GM12878 (cell line): ENCODE measurements at regions not wholly inside any gene's neighbourhood (a gene's known extent, or its start where the extent isn't known, plus 50 kb on each side); places are given as distances from the start of the nearest gene placed in this dataset.
"Not testable (repeated sequence)": the region's sequence is repeated elsewhere in the genome, so short reads cannot be mapped to it uniquely, and the experiment has no call there.

Experiments
- ATAC-seq: fragments of 200-7000 bp; cut with Tn5 transposase; 3 replicates; pipeline ENCODE4 v1.9.1; 2020; ENCODE audit warnings: mild to moderate bottlenecking, moderate library complexity
- BruUV-seq: library from RNA; stranded (reverse); fragments of 400-500 nt; replicated peaks from 2 replicates; lab custom pipeline; 2021; lab: Mats Ljungman, UMichigan
- CTCF ChIA-PET: fragments of 300-600 bp; sonication (Branson Sonifier 250); formaldehyde crosslinking; extraction: SDS; loops from one replicate; lab custom pipeline; 2021; ENCODE audit warnings: inconsistent platforms; lab: Yijun Ruan, JAX
- POLR2A ChIA-PET: fragments of 350-600 bp; formaldehyde crosslinking; extraction: SDS; loops from one replicate; lab custom pipeline; 2021; ENCODE audit warnings: inconsistent platforms; lab: Charles Lee
- RAD21 ChIA-PET: fragments of 300-600 bp; sonication (Branson Sonifier 250); formaldehyde crosslinking; loops from one replicate; lab custom pipeline; 2023; ENCODE audit warnings: antibody characterized with exemption; ENCODE audit not compliant: unreplicated experiment; lab: Charles Lee
- SMC1A ChIA-PET: fragments of 300-600 bp; sonication (Branson Sonifier 250); formaldehyde crosslinking; loops from one replicate; lab custom pipeline; 2023; ENCODE audit not compliant: unreplicated experiment, uncharacterized antibody; lab: Charles Lee
- DNase-seq: peaks from one replicate; pipeline ENCODE4 v3.0.0-alpha.2; 2011; ENCODE audit warnings: low read depth, low spot score
- FAIRE-seq: peaks from 3 replicates; lab custom pipeline; 2011; peaks lifted over from hg19 to GRCh38; lab: Jason Lieb, UNC
- H2AFZ ChIP-seq: 2 replicates; pipeline ENCODE4 v1.6.0; 2011; ENCODE audit warnings: low read depth, low read length, control low read depth; ENCODE audit not compliant: control insufficient read depth
- H3K27ac ChIP-seq: 2 replicates; pipeline ENCODE4 v1.5.1; 2011; ENCODE audit warnings: control low read depth; ENCODE audit not compliant: control insufficient read depth, insufficient read depth
- H3K27me3 ChIP-seq, 2 experiments: replicated peaks in 1 of 2; 2 replicates each; pipeline versions ENCODE4 v1.6.0 to v1.6.1; 2011; ENCODE audit warnings: low read length in 1 of 2; ENCODE audit not compliant: control insufficient read depth in 2 of 2, insufficient read depth in 2 of 2
- H3K36me3 ChIP-seq, 2 experiments: 2 replicates each; pipeline ENCODE4 v1.5.1; 2011; ENCODE audit warnings: low read length in 1 of 2; ENCODE audit not compliant: control insufficient read depth in 2 of 2, insufficient read depth in 2 of 2
- H3K4me1 ChIP-seq: 2 replicates; pipeline ENCODE4 v1.6.1; 2011; ENCODE audit warnings: mild to moderate bottlenecking, low read length, moderate library complexity, mixed read lengths; ENCODE audit not compliant: control insufficient read depth, insufficient read depth
- H3K4me2 ChIP-seq: 2 replicates; pipeline ENCODE4 v1.6.0; 2011; ENCODE audit warnings: control low read depth; ENCODE audit not compliant: control insufficient read depth, insufficient read depth
- H3K4me3 ChIP-seq: fragments of 200-600 bp; sonication (generic); 2 replicates; pipeline ENCODE4 v1.5.1; 2016
- H3K79me2 ChIP-seq: 2 replicates; pipeline ENCODE4 v1.6.0; 2011; ENCODE audit warnings: low read length; ENCODE audit not compliant: control insufficient read depth, insufficient read depth
- H3K9ac ChIP-seq: 2 replicates; pipeline ENCODE4 v1.8.0; 2011; ENCODE audit warnings: low read length, control low read depth, mixed read lengths; ENCODE audit not compliant: control insufficient read depth, insufficient read depth
- H3K9me3 ChIP-seq: replicated peaks from 3 replicates; pipeline ENCODE4 v1.5.1; 2011; ENCODE audit warnings: mild to moderate bottlenecking, low read length; ENCODE audit not compliant: control insufficient read depth, insufficient read depth
- H4K20me1 ChIP-seq: 2 replicates; pipeline ENCODE4 v1.6.0; 2011; ENCODE audit not compliant: control insufficient read depth, insufficient read depth
- RB1 ChIP-seq: fragments of 450-650 bp; formaldehyde crosslinking; IDR thresholded peaks from 2 replicates; pipeline ENCODE4 v1.6.1; 2017; ENCODE audit warnings: mild to moderate bottlenecking, borderline replicate concordance
- WGBS: methylation state at CpG from one replicate; pipeline ENCODE4 v1.1.6; 2016; ENCODE audit warnings: low lambda C conversion rate; ENCODE audit not compliant: insufficient replicate concordance, insufficient coverage; ENCODE audit errors: missing lambda C conversion rate; 5-methylcytosine and 5-hydroxymethylcytosine counted together
- in situ Hi-C: fragments of 300-500 bp; cut with MboI; formaldehyde crosslinking; loops from 9 replicates; pipeline ENCODE4 v1.14.3; 2018; ENCODE audit warnings: mixed read lengths
- intact Hi-C: fragments of 100-400 bp; cut with micrococcal nuclease; formaldehyde crosslinking; loops from one replicate; pipeline ENCODE4 v1.14.2; 2022; ENCODE audit not compliant: unreplicated experiment

DNA sequence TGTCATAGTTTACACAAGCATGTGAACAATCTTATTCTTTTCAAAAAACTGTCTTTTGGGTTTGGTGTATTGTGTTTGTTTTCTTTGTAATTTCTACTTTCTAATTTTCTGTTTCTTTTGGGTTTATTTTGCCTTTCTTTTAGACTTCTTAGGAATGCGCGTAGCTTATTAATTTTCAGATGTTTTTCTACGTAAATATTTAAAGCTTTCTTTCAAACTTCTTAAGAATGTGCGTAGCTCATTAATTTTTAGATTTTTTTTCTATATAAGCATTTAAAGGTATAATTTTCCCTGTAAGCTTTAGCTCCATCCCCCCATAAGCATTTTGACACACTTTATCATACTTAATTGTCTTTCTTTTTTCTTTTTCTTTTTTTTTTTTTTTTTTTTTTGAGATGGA is 55.2 kb downstream of the RAD54L2 start:
- FAIRE-seq (no peak), DNase-seq (no peak), ATAC-seq (no peak)
- Histone ChIP-seq H3K36me3 (peaks cover 5% of the 10 kb centered on the region in 2 experiments; a peak in 3 of 4 replicates), H2AFZ (no peak overlapping the region), H3K4me2 (no peak overlapping the region), H3K9ac (no peak overlapping the region), H3K27ac (no peak overlapping the region), H4K20me1 (no peaks in the 10 kb centered on the region), H3K27me3 (no peaks in the 10 kb centered on the region), H3K4me1 (no peaks in the 10 kb centered on the region), H3K79me2 (no peaks in the 10 kb centered on the region), H3K4me3 (no peak overlapping the region), H3K9me3 (no peaks in the 10 kb centered on the region)
- TF ChIP-seq RB1: no peak
- no TSS peak for BruUV-seq
- POLR2A ChIA-PET: interaction anchor here (0.7 kb wide), 1 partner anchor 48 kb away, joined by 3 read pairs; no protein-coding TSS in a partner anchor
- CTCF ChIA-PET: interaction anchor here (0.9 to 1.5 kb wide), 3 partner anchors 13 to 21 kb away, joined by 3 read pairs; no protein-coding TSS in a partner anchor
- in situ Hi-C loops (no loop called here), intact Hi-C loops (no loop called here)
- RAD21 ChIA-PET: interaction anchor here (1.2 kb wide), 1 partner anchor 91 kb away, joined by 5 read pairs; no protein-coding TSS in a partner anchor
- SMC1A ChIA-PET: interaction anchor here (0.7 to 1.1 kb wide), 2 partner anchors 17 to 94 kb away, joined by 3 read pairs; partner anchors contain the start of gene DCAF1
- 99% methylated on average over 4 of the region's 4 CpGs for WGBS

- H3K27ac ChIP-seq, SMC1A ChIA-PET, DNase-seq, BruUV-seq, H3K27me3 ChIP-seq, intact Hi-C loops, in situ Hi-C loops, H3K9me3 ChIP-seq, H3K36me3 ChIP-seq, H2AFZ ChIP-seq, FAIRE-seq, RAD21 ChIA-PET, H3K79me2 ChIP-seq, H3K4me2 ChIP-seq, H3K4me3 ChIP-seq, ATAC-seq, H3K4me1 ChIP-seq, H4K20me1 ChIP-seq, H3K9ac ChIP-seq: not testable (repeated sequence)
- ChIA-PET CTCF (interaction anchor here (0.6 kb wide), 1 partner anchor 1724 kb away, joined by 3 read pairs; no protein-coding TSS in a partner anchor), POLR2A (interaction anchor here (0.6 kb wide), 2 partner anchors 13 to 82 kb away, joined by 5 to 6 read pairs; no protein-coding TSS in a partner anchor)
- 100% methylated on average over 8 of the region's 8 CpGs for WGBS
These were observed 61.1 kb downstream of the RAD54L2 start for GRCh38 chr3:51599638-51600037.
